ENCODE measurements at regions not wholly inside any gene's neighbourhood (a gene's known extent, or its start where the extent isn't known, plus 50 kb on each side); places are given as distances from the start of the nearest gene placed in this dataset.

GRCh38 chr7:84906889-84907288, 280.0 kb downstream of the SEMA3D start:
- no TSS peak for BruUV-seq (replicated peaks)
- TF ChIP-seq EZH2phosphoT487 (IDR thresholded peaks at IDR 0.05; ENCODE audit: borderline replicate concordance, low read depth, low read length), result no peak
- TF ChIP-seq CTCF (conservative IDR thresholded peaks at IDR 0.05; ENCODE audit: low read length), result no peak
- no peaks in the 10 kb centered on the region for H3K4me1 ChIP-seq (ENCODE audit: insufficient read depth, low read length, poor library complexity, severe bottlenecking)
- H3K4me2 ChIP-seq (ENCODE audit: low read length), result no peak overlapping the region
- H3K9me3 ChIP-seq (ENCODE audit: low read length), result no peaks in the 10 kb centered on the region
- no peaks in the 10 kb centered on the region for H3K36me3 ChIP-seq (ENCODE audit: insufficient read depth, low read length)
- DNase-seq (ENCODE audit: low spot score), result no peak
- no peaks in the 10 kb centered on the region for H3K79me2 ChIP-seq (ENCODE audit: insufficient read depth, low read depth, low read length)
- no peaks in the 10 kb centered on the region for H4K20me1 ChIP-seq (ENCODE audit: insufficient read depth, low read length)
- POLR2A ChIA-PET, result no interaction called here
- H2AFZ ChIP-seq (ENCODE audit: low read length), result no peak overlapping the region
- no peak overlapping the region for H3K27ac ChIP-seq (ENCODE audit: low read depth, low read length, poor library complexity, severe bottlenecking)
- intact Hi-C loops (cut with micrococcal nuclease; ENCODE audit: unreplicated experiment), result no loop called here
- H3K9me2 ChIP-seq (ENCODE audit: insufficient read depth, low read length), result no peaks in the 10 kb centered on the region
- no peak overlapping the region for H3K4me3 ChIP-seq (ENCODE audit: low read depth, low read length, poor library complexity, severe bottlenecking)
- CTCF ChIA-PET (ENCODE audit: unreplicated experiment), result no interaction called here

GRCh38 chr7:84904561-84904960, 282.3 kb downstream of the SEMA3D start:
- POLR2A ChIA-PET, result interaction anchor here (0.6 kb wide), 1 partner anchor 16 kb away, joined by 4 read pairs; no protein-coding TSS in a partner anchor
- intact Hi-C loops (cut with micrococcal nuclease; ENCODE audit: unreplicated experiment), result no loop called here
- Histone ChIP-seq H3K4me1 (ENCODE audit: insufficient read depth, low read length, poor library complexity, severe bottlenecking) (no peaks in the 10 kb centered on the region), H3K27ac (ENCODE audit: low read depth, low read length, poor library complexity, severe bottlenecking) (no peak overlapping the region), H3K9me2 (ENCODE audit: insufficient read depth, low read length) (no peaks in the 10 kb centered on the region), H3K36me3 (ENCODE audit: insufficient read depth, low read length) (no peaks in the 10 kb centered on the region), H2AFZ (ENCODE audit: low read length) (no peak overlapping the region), H3K4me2 (ENCODE audit: low read length) (no peak overlapping the region), H3K9me3 (ENCODE audit: low read length) (no peaks in the 10 kb centered on the region), H3K4me3 (ENCODE audit: low read depth, low read length, poor library complexity, severe bottlenecking) (no peak overlapping the region), H3K79me2 (ENCODE audit: insufficient read depth, low read depth, low read length) (no peaks in the 10 kb centered on the region), H4K20me1 (ENCODE audit: insufficient read depth, low read length) (no peaks in the 10 kb centered on the region)
- DNase-seq (ENCODE audit: low spot score), result no peak
- no TSS peak for BruUV-seq (replicated peaks)
- CTCF ChIA-PET (ENCODE audit: unreplicated experiment), result no interaction called here
- no peak for TF ChIP-seq EZH2phosphoT487 (IDR thresholded peaks at IDR 0.05; ENCODE audit: borderline replicate concordance, low read depth, low read length)
- no peak for TF ChIP-seq CTCF (conservative IDR thresholded peaks at IDR 0.05; ENCODE audit: low read length)

GRCh38 chr7:84901366-84901765, 285.5 kb downstream of the SEMA3D start:
- DNase-seq (ENCODE audit: low spot score), result no peak
- no peaks in the 10 kb centered on the region for H3K9me2 ChIP-seq (ENCODE audit: insufficient read depth, low read length)
- no peak overlapping the region for H2AFZ ChIP-seq (ENCODE audit: low read length)
- H3K27ac ChIP-seq (ENCODE audit: low read depth, low read length, poor library complexity, severe bottlenecking), result no peak overlapping the region
- no TSS peak for BruUV-seq (replicated peaks)
- H3K36me3 ChIP-seq (ENCODE audit: insufficient read depth, low read length), result no peaks in the 10 kb centered on the region
- no peak overlapping the region for H3K4me3 ChIP-seq (ENCODE audit: low read depth, low read length, poor library complexity, severe bottlenecking)
- POLR2A ChIA-PET, result no interaction called here
- CTCF ChIA-PET (ENCODE audit: unreplicated experiment), result no interaction called here
- H3K4me1 ChIP-seq (ENCODE audit: insufficient read depth, low read length, poor library complexity, severe bottlenecking), result no peaks in the 10 kb centered on the region
- H3K9me3 ChIP-seq (ENCODE audit: low read length), result no peaks in the 10 kb centered on the region
- H3K79me2 ChIP-seq (ENCODE audit: insufficient read depth, low read depth, low read length), result no peaks in the 10 kb centered on the region
- intact Hi-C loops (cut with micrococcal nuclease; ENCODE audit: unreplicated experiment), result no loop called here
- no peak overlapping the region for H3K4me2 ChIP-seq (ENCODE audit: low read length)
- H4K20me1 ChIP-seq (ENCODE audit: insufficient read depth, low read length), result no peaks in the 10 kb centered on the region
- no peak for TF ChIP-seq CTCF (conservative IDR thresholded peaks at IDR 0.05; ENCODE audit: low read length)
- TF ChIP-seq EZH2phosphoT487 (IDR thresholded peaks at IDR 0.05; ENCODE audit: borderline replicate concordance, low read depth, low read length), result no peak
